Testis (tissue), 2 donors: ENCODE measurements at regions not wholly inside any gene's neighbourhood (a gene's known extent, or its start where the extent isn't known, plus 50 kb on each side); places are given as distances from the start of the nearest gene placed in this dataset.
A peak's percentile ranks its signal among the peaks of the same experiment; 100 is the strongest.

ENCODE experiments used
- DNase-seq: peaks from one replicate; pipeline ENCODE4 v3.0.0-alpha.2; 2019
- H3K27ac ChIP-seq, 2 donors: fragments of 200-600 bp; sonication (generic); one replicate each; pipeline ENCODE4 v1.5.1; 2019
- H3K27me3 ChIP-seq: fragments of 200-600 bp; sonication (generic); one replicate; pipeline ENCODE4 v1.5.1; 2019
- H3K36me3 ChIP-seq: fragments of 200-600 bp; sonication (generic); one replicate; pipeline ENCODE4 v1.5.1; 2017; ENCODE audit warnings: low read depth; ENCODE audit errors: missing control alignments
- H3K4me1 ChIP-seq: fragments of 200-600 bp; sonication (generic); one replicate; pipeline ENCODE4 v1.5.1; 2019
- H3K4me3 ChIP-seq, 2 donors: fragments of 200-600 bp; sonication (generic); one replicate each; pipeline ENCODE4 v1.5.1; 2017 to 2019
- H3K9me3 ChIP-seq: fragments of 200-600 bp; sonication (generic); one replicate; pipeline ENCODE4 v1.5.1; 2017
- CTCF ChIP-seq, 3 experiments: fragments of 450-650 bp in 2 of 3; fragments of 200-600 bp in 1 of 3; sonication (generic) in 1 of 3; IDR thresholded peaks; one replicate each; pipeline ENCODE4 v1.5.1; 2016 to 2019; ENCODE audit warnings: antibody characterized with exemption in 3 of 3, mild to moderate bottlenecking in 2 of 3, moderate library complexity in 1 of 3
- POLR2A ChIP-seq: fragments of 450-650 bp; IDR thresholded peaks from one replicate; pipeline ENCODE4 v1.6.1; 2017; ENCODE audit warnings: antibody characterized with exemption, mild to moderate bottlenecking, moderate library complexity
- WGBS, 2 donors: methylation state at CpG; one replicate each; pipeline ENCODE4 v1.1.5; 2018; 5-methylcytosine and 5-hydroxymethylcytosine counted together
- intact Hi-C: fragments of 100-400 bp; cut with DNase I; formaldehyde crosslinking; loops from one replicate; pipeline ENCODE4 v1.15.1; 2023; ENCODE audit warnings: low total_unique reads

- Histone ChIP-seq H3K27ac (no peak overlapping the region), H3K9me3 (no peaks in the 10 kb centered on the region), H3K4me3 (no peak overlapping the region), H3K36me3 (no peaks in the 10 kb centered on the region), H3K4me1 (no peaks in the 10 kb centered on the region), H3K27me3 (no peaks in the 10 kb centered on the region)
- DNase-seq, result no peak
- 89 to 92% methylated on average over 6 of the region's 6 CpGs for WGBS, 2 donors
- intact Hi-C loops, result no loop called here
- TF ChIP-seq CTCF (IDR thresholded peaks at IDR 0.05) (no peak), POLR2A (no peak)
Observed at GRCh38 chr11:86861810-86862209, 61.5 kb downstream of the PRSS23 start.

GRCh38 chr11:86863476-86863875 is 63.1 kb downstream of the PRSS23 start:
- TF ChIP-seq POLR2A, result no peak
- TF ChIP-seq CTCF (IDR thresholded peaks at IDR 0.05), result no peak
- no peaks in the 10 kb centered on the region for H3K4me1 ChIP-seq
- no peaks in the 10 kb centered on the region for H3K27me3 ChIP-seq
- H3K9me3 ChIP-seq, result no peaks in the 10 kb centered on the region
- no peak for DNase-seq
- WGBS, 2 donors, result 66 to 85% methylated on average over 2 of the region's 2 CpGs
- intact Hi-C loops, result no loop called here
- H3K36me3 ChIP-seq, result no peaks in the 10 kb centered on the region
- no peak overlapping the region for H3K27ac ChIP-seq
- no peak overlapping the region for H3K4me3 ChIP-seq

GRCh38 chr11:86865436-86865835 is 65.1 kb downstream of the PRSS23 start:
- no peaks in the 10 kb centered on the region for H3K9me3 ChIP-seq
- 88% methylated on average over 1 of the region's 1 CpG for WGBS, 2 donors
- H3K4me3 ChIP-seq, result no peak overlapping the region
- H3K27me3 ChIP-seq, result no peaks in the 10 kb centered on the region
- no peak overlapping the region for H3K27ac ChIP-seq
- H3K36me3 ChIP-seq, result no peaks in the 10 kb centered on the region
- DNase-seq, result no peak
- TF ChIP-seq POLR2A (no peak), CTCF (IDR thresholded peaks at IDR 0.05) (no peak)
- intact Hi-C loops, result no loop called here
- H3K4me1 ChIP-seq, result no peaks in the 10 kb centered on the region

- Histone ChIP-seq H3K4me3 (no peak overlapping the region), H3K36me3 (no peaks in the 10 kb centered on the region), H3K4me1 (no peaks in the 10 kb centered on the region), H3K27me3 (no peaks in the 10 kb centered on the region), H3K9me3 (no peaks in the 10 kb centered on the region), H3K27ac (no peak overlapping the region)
- WGBS, 2 donors, result 61 to 62% methylated on average over 6 of the region's 6 CpGs
- intact Hi-C loops, result no loop called here
- no peak for TF ChIP-seq POLR2A
- TF ChIP-seq CTCF (IDR thresholded peaks at IDR 0.05), result no peak
- no peak for DNase-seq
Observed at GRCh38 chr11:86869531-86869930, 69.2 kb downstream of the PRSS23 start.

- Histone ChIP-seq H3K4me1 (no peaks in the 10 kb centered on the region), H3K27me3 (no peaks in the 10 kb centered on the region), H3K36me3 (no peaks in the 10 kb centered on the region), H3K9me3 (no peaks in the 10 kb centered on the region), H3K27ac (no peak overlapping the region), H3K4me3 (no peak overlapping the region)
- DNase-seq, result peak; percentile 79
- WGBS, 2 donors, result 34 to 40% methylated on average over 6 of the region's 6 CpGs
- intact Hi-C loops, result no loop called here
- TF ChIP-seq POLR2A (no peak), CTCF (IDR thresholded peaks at IDR 0.05) (peak; percentile 64 to 83 (median 69))
Observed at GRCh38 chr11:86869966-86870570, 69.7 kb downstream of the PRSS23 start.
